A549 (cell line): ENCODE measurements at regions not wholly inside any gene's neighbourhood (a gene's known extent, or its start where the extent isn't known, plus 50 kb on each side); places are given as distances from the start of the nearest gene placed in this dataset.

Experiments used
- CTCF ChIP-seq: fragments of >200 bp; sonication (Bioruptor Twin); formaldehyde crosslinking; IDR thresholded peaks from 3 replicates; pipeline ENCODE4 v1.5.1; 2016
- EHMT2 ChIP-seq: fragments of 200-600 bp; sonication (generic); IDR thresholded peaks from 2 replicates; pipeline ENCODE4 v1.6.1; 2016; ENCODE audit warnings: antibody characterized with exemption, low read depth, mild to moderate bottlenecking, moderate library complexity
- JUN ChIP-seq, 2 experiments: fragments of >200 bp; sonication (Bioruptor Twin); formaldehyde crosslinking; IDR thresholded peaks; 2 replicates in 1 of 2; 3 replicates in 1 of 2; pipeline ENCODE4 v1.6.1; 2016 to 2017
- JUNB ChIP-seq: fragments of >200 bp; sonication (Bioruptor Twin); formaldehyde crosslinking; IDR thresholded peaks from 2 replicates; pipeline ENCODE4 v1.6.1; 2016
- MAFK ChIP-seq: fragments of 450-650 bp; IDR thresholded peaks from 2 replicates; pipeline ENCODE4 v1.6.1; 2014; ENCODE audit not compliant: partially characterized antibody
- POLR2A ChIP-seq: IDR thresholded peaks from 2 replicates; pipeline ENCODE4 v1.6.1; 2012; ENCODE audit warnings: mild to moderate bottlenecking, low read length
- POLR2AphosphoS2 ChIP-seq: conservative IDR thresholded peaks from 2 replicates; pipeline ENCODE4 v1.6.1; 2012; ENCODE audit warnings: low read length, improper control_type of control experiment, inconsistent platforms

GRCh38 chr14:97410667-97411620 lies 613.8 kb downstream of the VRK1 start:
- TF ChIP-seq POLR2AphosphoS2 (no peak), CTCF (no peak), POLR2A (no peak), JUN (IDR thresholded peaks at IDR 0.05) (no peak), MAFK (no peak), EHMT2 (no peak), JUNB (no peak)
